Nephron progenitor cell (in vitro differentiated cells): ENCODE measurements at regions not wholly inside any gene's neighbourhood (a gene's known extent, or its start where the extent isn't known, plus 50 kb on each side); places are given as distances from the start of the nearest gene placed in this dataset.

ENCODE experiments used
- DNase-seq: peaks from one replicate; pipeline ENCODE4 v3.0.0; 2021
- H3K27ac Mint-ChIP-seq: 2 replicates; pipeline ENCODE4 v1.8.0; 2021; ENCODE audit warnings: mild to moderate bottlenecking, moderate library complexity, mixed read lengths
- H3K27me3 Mint-ChIP-seq: 2 replicates; pipeline ENCODE4 v1.8.0; 2021; ENCODE audit warnings: mild to moderate bottlenecking, low read depth, mixed read lengths; ENCODE audit not compliant: poor library complexity
- H3K36me3 Mint-ChIP-seq: 2 replicates; pipeline ENCODE4 v1.8.0; 2021; ENCODE audit warnings: low read depth, mixed read lengths
- H3K4me1 Mint-ChIP-seq: 2 replicates; pipeline ENCODE4 v1.8.0; 2021; ENCODE audit warnings: mixed read lengths
- H3K4me3 Mint-ChIP-seq: 2 replicates; pipeline ENCODE4 v1.8.0; 2021; ENCODE audit warnings: mild to moderate bottlenecking, moderate library complexity, mixed read lengths
- H3K9me3 Mint-ChIP-seq: 2 replicates; pipeline ENCODE4 v1.8.0; 2021; ENCODE audit warnings: mild to moderate bottlenecking, moderate library complexity, mixed read lengths
- TF ChIP-seq, protein P1 (sequence below): fragments of 200-600 bp; sonication (generic); IDR thresholded peaks from 2 replicates; pipeline ENCODE4 v1.5.0; 2021; ENCODE audit warnings: antibody characterized with exemption

GRCh38 chr11:70735976-70736375, 337.6 kb downstream of the CTTN start:
- no peak overlapping the region for H3K4me3 Mint-ChIP-seq
- H3K27me3 Mint-ChIP-seq = peaks cover 7% of the 10 kb centered on the region
- DNase-seq = no peak
- H3K27ac Mint-ChIP-seq = no peak overlapping the region
- no peaks in the 10 kb centered on the region for H3K36me3 Mint-ChIP-seq
- TF ChIP-seq, protein P1, sequence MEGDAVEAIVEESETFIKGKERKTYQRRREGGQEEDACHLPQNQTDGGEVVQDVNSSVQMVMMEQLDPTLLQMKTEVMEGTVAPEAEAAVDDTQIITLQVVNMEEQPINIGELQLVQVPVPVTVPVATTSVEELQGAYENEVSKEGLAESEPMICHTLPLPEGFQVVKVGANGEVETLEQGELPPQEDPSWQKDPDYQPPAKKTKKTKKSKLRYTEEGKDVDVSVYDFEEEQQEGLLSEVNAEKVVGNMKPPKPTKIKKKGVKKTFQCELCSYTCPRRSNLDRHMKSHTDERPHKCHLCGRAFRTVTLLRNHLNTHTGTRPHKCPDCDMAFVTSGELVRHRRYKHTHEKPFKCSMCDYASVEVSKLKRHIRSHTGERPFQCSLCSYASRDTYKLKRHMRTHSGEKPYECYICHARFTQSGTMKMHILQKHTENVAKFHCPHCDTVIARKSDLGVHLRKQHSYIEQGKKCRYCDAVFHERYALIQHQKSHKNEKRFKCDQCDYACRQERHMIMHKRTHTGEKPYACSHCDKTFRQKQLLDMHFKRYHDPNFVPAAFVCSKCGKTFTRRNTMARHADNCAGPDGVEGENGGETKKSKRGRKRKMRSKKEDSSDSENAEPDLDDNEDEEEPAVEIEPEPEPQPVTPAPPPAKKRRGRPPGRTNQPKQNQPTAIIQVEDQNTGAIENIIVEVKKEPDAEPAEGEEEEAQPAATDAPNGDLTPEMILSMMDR = no peak
- H3K9me3 Mint-ChIP-seq = no peaks in the 10 kb centered on the region
- peaks cover 9% of the 10 kb centered on the region for H3K4me1 Mint-ChIP-seq

- TF ChIP-seq, protein P1 = no peak
- no peak for DNase-seq
- peaks cover 7% of the 10 kb centered on the region for H3K27me3 Mint-ChIP-seq
- H3K36me3 Mint-ChIP-seq = no peaks in the 10 kb centered on the region
- H3K27ac Mint-ChIP-seq = no peak overlapping the region
- H3K9me3 Mint-ChIP-seq = no peaks in the 10 kb centered on the region
- peaks cover 14% of the 10 kb centered on the region for H3K4me1 Mint-ChIP-seq
- H3K4me3 Mint-ChIP-seq = no peak overlapping the region
Observed at GRCh38 chr11:70736461-70736860, 338.1 kb downstream of the CTTN start.

DNA sequence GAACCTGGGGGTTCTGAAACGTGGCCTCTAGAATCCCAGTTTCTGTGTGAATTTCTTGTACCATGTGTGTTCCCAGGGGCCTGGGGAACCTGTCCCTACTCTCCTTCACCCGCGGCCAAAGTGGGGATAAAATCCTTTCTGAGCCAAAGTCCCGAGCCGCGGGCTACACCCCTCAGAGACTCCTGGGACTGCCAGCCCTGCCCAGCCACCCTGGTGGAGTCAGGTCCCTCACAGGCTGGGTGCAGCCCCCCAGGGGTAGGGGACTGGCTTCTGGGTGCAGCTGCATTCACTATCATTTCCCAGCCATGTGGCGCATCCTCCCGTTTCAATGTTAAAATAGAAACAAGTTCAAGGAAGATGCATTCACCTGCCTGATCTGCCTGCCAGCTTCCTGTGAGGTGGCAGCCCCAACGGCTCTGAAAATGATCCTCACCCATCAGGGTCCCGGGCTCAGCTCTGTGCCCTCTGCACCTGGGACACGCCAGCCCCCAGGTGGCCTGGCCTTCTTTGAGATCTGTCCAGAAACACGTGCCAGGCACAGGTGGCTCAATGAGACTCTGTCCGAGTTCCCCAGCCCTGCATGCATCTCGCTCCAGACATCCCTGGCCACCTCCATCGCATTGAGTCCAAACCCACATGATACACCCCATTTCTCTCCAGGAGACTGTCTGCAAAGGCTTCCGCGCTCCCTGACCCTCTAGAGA, 338.8 kb downstream of the CTTN start:
- H3K4me1 Mint-ChIP-seq = peaks cover 17% of the 10 kb centered on the region
- no peaks in the 10 kb centered on the region for H3K36me3 Mint-ChIP-seq
- DNase-seq = no peak
- peaks cover 9% of the 10 kb centered on the region for H3K27me3 Mint-ChIP-seq
- H3K4me3 Mint-ChIP-seq = no peak overlapping the region
- no peaks in the 10 kb centered on the region for H3K9me3 Mint-ChIP-seq
- TF ChIP-seq, protein P1 = no peak
- no peak overlapping the region for H3K27ac Mint-ChIP-seq

- H3K4me3 Mint-ChIP-seq = no peak overlapping the region
- TF ChIP-seq, protein P1 = no peak
- no peak overlapping the region for H3K27ac Mint-ChIP-seq
- DNase-seq = no peak
- H3K36me3 Mint-ChIP-seq = no peaks in the 10 kb centered on the region
- H3K27me3 Mint-ChIP-seq = peaks cover 16% of the 10 kb centered on the region
- no peaks in the 10 kb centered on the region for H3K9me3 Mint-ChIP-seq
- H3K4me1 Mint-ChIP-seq = peaks cover 27% of the 10 kb centered on the region
Observed at GRCh38 chr11:70737816-70738630, 339.7 kb downstream of the CTTN start.

DNA sequence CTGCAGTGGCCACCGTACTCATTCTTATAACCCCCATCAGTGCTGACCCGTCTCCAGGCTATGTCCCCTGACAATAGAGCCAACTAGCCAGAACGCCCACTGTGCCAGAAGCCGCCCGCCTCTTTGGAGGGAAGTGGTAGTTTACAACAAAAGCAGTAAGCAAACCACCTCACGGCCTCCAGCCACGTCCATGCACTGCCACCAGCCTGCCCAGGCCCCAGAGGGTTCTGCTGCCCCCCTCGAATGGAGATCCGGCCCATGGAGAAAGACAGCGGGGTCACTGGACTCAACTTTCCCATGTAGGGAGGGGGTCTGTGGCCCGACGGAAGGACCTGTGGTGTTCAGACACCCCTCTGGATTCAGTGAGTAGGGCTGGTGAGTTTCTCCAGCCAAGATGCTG, 340.3 kb downstream of the CTTN start:
- H3K4me1 Mint-ChIP-seq = peaks cover 30% of the 10 kb centered on the region
- TF ChIP-seq, protein P1 = no peak
- no peak overlapping the region for H3K4me3 Mint-ChIP-seq
- no peaks in the 10 kb centered on the region for H3K36me3 Mint-ChIP-seq
- H3K27me3 Mint-ChIP-seq = peaks cover 16% of the 10 kb centered on the region
- H3K27ac Mint-ChIP-seq = no peak overlapping the region
- no peak for DNase-seq
- no peaks in the 10 kb centered on the region for H3K9me3 Mint-ChIP-seq
